Stimulated activated CD4-positive, alpha-beta T cell treated with anti-CD3 and anti-CD28 coated beads, Interleukin-4, amount 100 ng/mL, for 1 hour (primary cell): ENCODE measurements at regions not wholly inside any gene's neighbourhood (a gene's known extent, or its start where the extent isn't known, plus 50 kb on each side); places are given as distances from the start of the nearest gene placed in this dataset.

Experiments
- DNase-seq: peaks from one replicate; pipeline ENCODE4 v3.0.0-alpha.2; 2020

DNA sequence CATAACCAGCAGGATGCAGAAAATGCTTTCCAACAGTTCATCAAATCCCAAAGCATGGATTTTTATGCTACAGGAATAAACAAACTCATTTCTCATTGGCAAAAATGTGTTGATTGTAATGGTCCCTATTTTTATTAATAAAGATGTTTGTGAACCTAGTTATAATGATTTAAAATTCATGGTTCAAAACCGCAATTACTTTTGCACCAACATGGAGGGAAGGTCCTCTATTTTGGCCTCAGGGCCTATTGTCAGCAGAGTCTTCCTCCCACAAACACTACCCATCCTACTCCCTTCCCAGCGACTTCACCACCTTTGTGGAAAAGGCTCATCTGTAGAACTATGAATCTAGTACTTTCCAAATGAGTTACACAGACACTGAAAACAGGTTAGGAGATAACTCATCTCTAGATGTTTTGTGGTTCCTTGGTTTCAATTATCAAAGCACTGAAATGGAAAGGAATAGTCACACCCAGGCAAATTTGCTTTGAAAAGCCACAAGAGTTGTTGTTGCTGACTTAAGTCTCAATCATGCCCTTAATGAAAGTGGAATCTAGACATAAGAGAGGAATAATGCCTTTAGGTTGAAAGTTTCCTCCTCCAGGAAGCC, 59.4 kb upstream of the FRMD4A start:
- DNase-seq: no peak

DNA sequence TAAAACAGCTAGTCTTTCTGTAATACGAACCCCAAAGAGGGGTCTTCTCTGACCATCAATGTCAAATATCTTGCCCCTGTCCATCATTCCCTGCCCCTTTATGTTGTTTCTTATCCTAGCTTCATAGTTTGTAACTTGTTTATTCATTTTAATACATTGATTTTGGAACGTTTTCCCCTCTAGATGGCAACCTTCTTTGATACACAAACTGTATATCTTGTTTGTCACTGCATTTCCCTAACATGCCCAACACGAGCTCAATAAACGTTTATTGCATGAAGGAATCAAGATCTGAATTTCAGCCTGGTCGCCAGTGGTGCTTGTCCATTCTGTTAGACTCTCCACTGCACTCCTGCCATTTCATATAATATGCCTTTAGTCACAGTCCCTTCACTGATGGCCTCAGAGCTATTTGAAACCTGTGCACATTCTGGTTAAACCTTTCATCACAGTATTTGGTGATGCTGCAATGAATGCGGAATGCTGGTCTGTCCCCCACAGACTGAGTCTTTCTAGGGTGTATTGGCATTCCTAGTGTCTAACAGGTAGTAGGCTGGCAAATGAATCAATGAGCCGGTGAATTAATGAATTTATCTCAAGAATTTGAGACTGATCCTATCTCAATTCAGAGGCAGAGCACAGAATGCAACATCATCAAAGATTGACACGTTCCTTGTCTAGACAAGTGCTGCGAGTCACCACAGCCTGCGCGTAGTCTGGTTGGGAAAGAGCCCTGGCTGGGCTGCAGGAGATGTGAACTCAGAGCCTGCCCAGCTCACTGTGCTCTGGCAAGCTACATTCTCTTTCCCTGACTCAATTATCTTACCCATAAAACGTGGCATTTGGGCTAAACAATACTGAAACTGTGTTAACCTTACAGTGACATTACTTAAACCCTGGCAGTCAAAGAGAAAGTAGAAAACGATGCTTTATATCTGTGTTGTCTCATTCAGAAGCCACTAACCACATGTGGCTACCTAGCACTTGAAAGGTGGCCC, 55.2 kb upstream of the FRMD4A start:
- DNase-seq: peak; percentile 56

GRCh38 chr10:14384915-14385314, 54.2 kb upstream of the FRMD4A start:
- DNase-seq: no peak

- DNase-seq: no peak
These were observed 53.5 kb upstream of the FRMD4A start for GRCh38 chr10:14384116-14384730.

DNA sequence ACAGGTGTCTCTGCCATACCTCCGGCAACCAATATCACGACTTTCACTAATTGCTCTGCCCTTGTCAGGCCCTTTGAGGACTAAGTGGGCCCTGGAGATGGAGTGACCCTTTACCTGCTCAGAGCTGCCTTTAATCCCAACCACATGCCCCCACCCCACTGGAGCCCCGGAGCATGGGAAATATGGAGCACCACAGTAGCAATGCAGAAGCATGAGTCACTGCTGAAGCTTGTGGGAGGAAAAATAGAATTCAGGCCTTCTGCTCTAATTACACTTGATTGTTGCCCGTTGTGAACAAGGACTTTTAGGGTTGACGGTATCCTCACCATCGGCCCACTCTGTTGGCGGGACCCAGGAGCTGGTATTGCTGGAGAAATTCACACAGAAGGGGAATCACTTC, 52.5 kb upstream of the FRMD4A start:
- DNase-seq: no peak

- DNase-seq: no peak
These were observed 51.8 kb upstream of the FRMD4A start for GRCh38 chr10:14382531-14382930.

DNA sequence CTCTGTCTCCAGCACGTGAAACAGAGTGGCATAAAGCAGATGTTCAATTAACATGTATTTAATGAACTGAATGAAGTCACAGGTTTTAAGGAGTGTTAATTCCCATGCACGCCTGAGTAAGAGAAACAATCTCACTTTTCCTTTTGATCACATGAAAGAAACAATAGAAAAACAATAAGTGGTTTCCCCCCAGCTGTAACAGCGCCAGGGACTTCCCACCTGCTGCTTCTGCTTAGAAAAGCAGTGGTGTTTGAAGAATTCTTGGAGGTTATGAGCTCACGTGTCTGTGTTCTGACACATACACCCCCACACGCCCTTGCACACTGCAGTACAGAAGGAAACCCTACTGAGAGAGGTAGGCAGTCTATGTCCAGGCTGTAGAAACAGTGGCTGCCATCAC, 51.3 kb upstream of the FRMD4A start:
- peak; percentile 64 for DNase-seq

GRCh38 chr10:14381475-14381874, 50.8 kb upstream of the FRMD4A start:
- DNase-seq: no peak

- DNase-seq: no peak
These were observed 50.0 kb upstream of the FRMD4A start for GRCh38 chr10:14380746-14381145.
